IMR-90 (cell line): ENCODE measurements at regions not wholly inside any gene's neighbourhood (a gene's known extent, or its start where the extent isn't known, plus 50 kb on each side); places are given as distances from the start of the nearest gene placed in this dataset.

ENCODE experiments used
- ATAC-seq: fragments of 200-7000 bp; cut with Tn5 transposase; 2 replicates; pipeline ENCODE4 v1.9.1; 2020; ENCODE audit warnings: low read depth, mild to moderate bottlenecking, moderate library complexity
- BruUV-seq: library from RNA; stranded (reverse); fragments of 400-500 nt; replicated peaks from 2 replicates; lab custom pipeline; 2021; lab: Mats Ljungman, UMichigan
- CTCF ChIA-PET: fragments of 300-600 bp; formaldehyde crosslinking; extraction: SDS; loops from one replicate; lab custom pipeline; 2021; ENCODE audit warnings: antibody characterized with exemption; lab: Yijun Ruan, JAX
- POLR2A ChIA-PET: fragments of 300-600 bp; sonication (Branson Sonifier 250); formaldehyde crosslinking; loops from one replicate; lab custom pipeline; 2022; ENCODE audit warnings: antibody characterized with exemption; ENCODE audit not compliant: unreplicated experiment; lab: Charles Lee
- DNase-seq: peaks from one replicate; pipeline ENCODE4 v3.0.0; 2013
- H2AFZ ChIP-seq: replicated peaks from 2 replicates; pipeline ENCODE3; 2013; ENCODE audit warnings: low read length, mild to moderate bottlenecking; ENCODE audit not compliant: poor library complexity
- H2AK5ac ChIP-seq: 2 replicates; pipeline ENCODE4 v1.6.1; 2013; ENCODE audit warnings: low read depth, low read length, inconsistent platforms
- H2AK9ac ChIP-seq: replicated peaks from 2 replicates; pipeline ENCODE3; 2013; ENCODE audit warnings: mild to moderate bottlenecking, low read depth, low read length, moderate library complexity; ENCODE audit not compliant: poor library complexity
- H2BK120ac ChIP-seq: 2 replicates; pipeline ENCODE4 v1.6.1; 2013; ENCODE audit warnings: low read depth, low read length, inconsistent platforms
- H2BK15ac ChIP-seq: 3 replicates; pipeline ENCODE4 v1.6.1; 2013; ENCODE audit warnings: low read depth, low read length, inconsistent platforms
- H2BK20ac ChIP-seq: 2 replicates; pipeline ENCODE4 v1.6.1; 2013; ENCODE audit warnings: low read depth, mild to moderate bottlenecking, inconsistent platforms, low read length, moderate library complexity
- H2BK5ac ChIP-seq: 2 replicates; pipeline ENCODE4 v1.6.1; 2013; ENCODE audit warnings: mild to moderate bottlenecking, low read depth, low read length, inconsistent platforms; ENCODE audit not compliant: poor library complexity, severe bottlenecking
- H3K14ac ChIP-seq: replicated peaks from 2 replicates; pipeline ENCODE4 v1.6.1; 2013; ENCODE audit warnings: low read depth, low read length, inconsistent platforms
- H3K18ac ChIP-seq: 2 replicates; pipeline ENCODE4 v1.6.1; 2013; ENCODE audit warnings: low read depth, low read length, control low read depth
- H3K23ac ChIP-seq: 2 replicates; pipeline ENCODE4 v1.6.1; 2013; ENCODE audit warnings: low read depth, low read length, inconsistent platforms
- H3K27ac ChIP-seq: 2 replicates; pipeline ENCODE4 v1.5.1; 2013; ENCODE audit warnings: mild to moderate bottlenecking, control low read depth, low read length; ENCODE audit not compliant: insufficient read depth
- H3K27me3 ChIP-seq: 2 replicates; pipeline ENCODE4 v1.6.1; 2013; ENCODE audit warnings: low read length; ENCODE audit not compliant: control insufficient read depth, insufficient read depth
- H3K36me3 ChIP-seq: 2 replicates; pipeline ENCODE4 v1.6.1; 2013; ENCODE audit warnings: low read length, mixed read lengths; ENCODE audit not compliant: control insufficient read depth, insufficient read depth
- H3K4ac ChIP-seq: 2 replicates; pipeline ENCODE4 v1.6.1; 2013; ENCODE audit warnings: low read depth, low read length, inconsistent platforms
- H3K4me1 ChIP-seq: 2 replicates; pipeline ENCODE4 v1.6.1; 2013; ENCODE audit warnings: low read length, mixed read lengths; ENCODE audit not compliant: control insufficient read depth, insufficient read depth
- H3K4me2 ChIP-seq: 2 replicates; pipeline ENCODE4 v1.6.1; 2013; ENCODE audit warnings: low read depth, mild to moderate bottlenecking, control low read depth, low read length, moderate library complexity
- H3K4me3 ChIP-seq: 2 replicates; pipeline ENCODE4 v1.5.1; 2013; ENCODE audit warnings: low read depth, mild to moderate bottlenecking, control low read depth, low read length, moderate library complexity; ENCODE audit not compliant: insufficient read depth
- H3K56ac ChIP-seq: 2 replicates; pipeline ENCODE4 v1.6.1; 2013; ENCODE audit warnings: low read length, inconsistent platforms; ENCODE audit not compliant: insufficient read depth; ENCODE audit errors: extremely low read depth
- H3K79me1 ChIP-seq, 2 experiments: 2 replicates each; pipeline ENCODE4 v1.6.1; 2013; ENCODE audit warnings: low read length in 2 of 2, inconsistent platforms in 1 of 2, low read depth in 1 of 2
- H3K9ac ChIP-seq: 2 replicates; pipeline ENCODE4 v1.6.1; 2013; ENCODE audit warnings: low read depth, low read length, control low read depth
- H3K9me1 ChIP-seq: 2 replicates; pipeline ENCODE4 v1.6.1; 2013; ENCODE audit warnings: low read length, inconsistent platforms; ENCODE audit not compliant: insufficient read depth
- H3K9me3 ChIP-seq: 2 replicates; pipeline ENCODE4 v1.6.1; 2013; ENCODE audit warnings: low read length; ENCODE audit not compliant: control insufficient read depth, insufficient read depth
- H4K20me1 ChIP-seq: 2 replicates; pipeline ENCODE4 v1.6.1; 2013; ENCODE audit warnings: low read length, inconsistent platforms; ENCODE audit not compliant: insufficient read depth
- H4K5ac ChIP-seq: 2 replicates; pipeline ENCODE4 v1.6.1; 2013; ENCODE audit warnings: mild to moderate bottlenecking, low read depth, low read length, control low read depth
- H4K8ac ChIP-seq, 2 experiments: 2 replicates each; pipeline ENCODE4 v1.6.1; 2013; ENCODE audit warnings: low read depth in 2 of 2, low read length in 2 of 2, control low read depth in 1 of 2, inconsistent platforms in 1 of 2
- H4K91ac ChIP-seq: 2 replicates; pipeline ENCODE4 v1.6.1; 2013; ENCODE audit warnings: low read depth, low read length, inconsistent platforms; ENCODE audit not compliant: insufficient read depth
- CEBPB ChIP-seq: IDR thresholded peaks from 2 replicates; pipeline ENCODE4 v1.6.1; 2012; ENCODE audit warnings: low read depth, low read length, improper control_type of control experiment
- CHD1 ChIP-seq: IDR thresholded peaks from 2 replicates; pipeline ENCODE4 v1.6.1; 2012; ENCODE audit warnings: low read depth, low read length, improper control_type of control experiment
- FOS ChIP-seq: fragments of 150-350 bp; IDR thresholded peaks from 2 replicates; pipeline ENCODE4 v1.6.1; 2016; ENCODE audit warnings: low read depth, low read length
- MAZ ChIP-seq: IDR thresholded peaks from 2 replicates; pipeline ENCODE4 v1.6.1; 2012; ENCODE audit warnings: low read depth, mild to moderate bottlenecking, low read length, improper control_type of control experiment, moderate library complexity, borderline replicate concordance
- MXI1 ChIP-seq: IDR thresholded peaks from 2 replicates; pipeline ENCODE4 v1.6.1; 2012; ENCODE audit warnings: low read depth, mild to moderate bottlenecking, low read length, moderate library complexity, borderline replicate concordance
- NFE2L2 ChIP-seq: fragments of 150-350 bp; IDR thresholded peaks from 2 replicates; pipeline ENCODE4 v1.6.1; 2016; ENCODE audit warnings: low read depth, mild to moderate bottlenecking, low read length
- POLR2A ChIP-seq: IDR thresholded peaks from 2 replicates; pipeline ENCODE4 v1.6.1; 2012; ENCODE audit warnings: mild to moderate bottlenecking, low read depth, low read length
- RAD21 ChIP-seq: IDR thresholded peaks from 2 replicates; pipeline ENCODE4 v1.6.1; 2012; ENCODE audit warnings: low read length, improper control_type of control experiment
- RFX5 ChIP-seq: IDR thresholded peaks from 2 replicates; pipeline ENCODE4 v1.8.0; 2012; ENCODE audit warnings: low read depth, mild to moderate bottlenecking, low read length, moderate library complexity
- USF2 ChIP-seq: fragments of 150-350 bp; IDR thresholded peaks from 2 replicates; pipeline ENCODE4 v1.6.1; 2017; ENCODE audit warnings: mild to moderate bottlenecking, antibody characterized with exemption, low read length, low read depth
- WGBS, 2 experiments: methylation state at CpG; one replicate each; pipeline versions ENCODE4 v1.1.5 to v1.1.7; 2013; ENCODE audit warnings: missing lambda C conversion rate in 2 of 2; ENCODE audit not compliant: insufficient read length in 1 of 2; ENCODE audit errors: extremely low coverage in 2 of 2; 5-methylcytosine and 5-hydroxymethylcytosine counted together
- dilution Hi-C: fragments of 300-500 bp; cut with HindIII; formaldehyde crosslinking; loops from one replicate; pipeline ENCODE4 v1.14.3; 2018; ENCODE audit warnings: low sequenced_read_pairs; ENCODE audit not compliant: unreplicated experiment
- in situ Hi-C: fragments of 300-500 bp; cut with MboI; formaldehyde crosslinking; loops from 3 replicates; pipeline ENCODE4 v1.14.3; 2019; ENCODE audit warnings: low sequenced_read_pairs, inconsistent platforms, mixed read lengths
- intact Hi-C: fragments of 100-400 bp; cut with micrococcal nuclease; formaldehyde crosslinking; loops from 2 replicates; pipeline ENCODE4 v1.10.0; 2022
- TF ChIP-seq, protein P1 (sequence below): fragments of 150-350 bp; IDR thresholded peaks from 2 replicates; pipeline ENCODE4 v1.6.1; 2016; ENCODE audit warnings: low read depth, mild to moderate bottlenecking, low read length, moderate library complexity, borderline replicate concordance
- TF ChIP-seq, protein P2 (sequence below): conservative IDR thresholded peaks from 2 replicates; pipeline ENCODE4 v1.5.1; 2012; ENCODE audit warnings: mild to moderate bottlenecking, low read depth, low read length, improper control_type of control experiment

DNA sequence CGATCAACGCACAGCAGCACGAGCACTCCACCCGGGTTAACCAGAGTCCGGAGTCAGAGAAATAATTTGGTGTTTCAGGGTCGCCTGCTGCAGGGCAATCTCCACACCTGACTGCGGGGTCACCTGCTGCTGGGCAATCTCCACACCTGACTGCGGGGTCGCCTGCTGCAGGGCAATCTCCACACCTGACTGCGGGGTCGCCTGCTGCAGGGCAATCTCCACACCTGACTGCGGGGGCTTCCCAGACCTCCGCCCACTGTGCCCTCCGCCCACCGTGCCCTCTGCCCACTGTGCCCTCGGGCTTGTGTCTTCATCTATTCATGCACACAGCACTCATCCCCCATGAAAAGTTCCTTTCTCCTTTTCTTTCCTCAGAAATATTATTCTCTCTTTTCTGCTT, 500.2 kb upstream of the SALL3 start:
- POLR2A ChIA-PET, result no interaction called here
- Histone ChIP-seq H3K14ac (no peak overlapping the region), H3K79me1 (no peaks in the 10 kb centered on the region), H4K8ac (no peak overlapping the region), H4K91ac (no peak overlapping the region), H3K9me1 (no peaks in the 10 kb centered on the region), H3K4me2 (no peak overlapping the region), H3K27ac (no peak overlapping the region), H3K9me3 (peaks cover 32% of the 10 kb centered on the region), H3K27me3 (no peaks in the 10 kb centered on the region), H4K20me1 (no peaks in the 10 kb centered on the region), H2BK5ac (no peak overlapping the region), H2BK20ac (no peak overlapping the region), H2BK15ac (no peak overlapping the region), H4K5ac (no peak overlapping the region), H3K36me3 (no peaks in the 10 kb centered on the region), H3K9ac (no peak overlapping the region), H3K4me1 (no peaks in the 10 kb centered on the region), H2AFZ (no peak overlapping the region), H3K4me3 (no peak overlapping the region), H2AK5ac (no peak overlapping the region), H3K4ac (no peak overlapping the region), H2BK120ac (no peak overlapping the region), H3K56ac (no peak overlapping the region), H3K18ac (no peak overlapping the region), H2AK9ac (no peak overlapping the region), H3K23ac (no peak overlapping the region)
- no peak for ATAC-seq
- dilution Hi-C loops (no loop called here), in situ Hi-C loops (no loop called here), intact Hi-C loops (no loop called here)
- no TSS peak for BruUV-seq
- 77% methylated on average over 3 of the region's 16 CpGs; no CpG with 5 or more reads in 1 of the 2 experiments for WGBS, 2 experiments
- TF ChIP-seq FOS (no peak), CHD1 (no peak), MXI1 (no peak), RAD21 (no peak), NFE2L2 (no peak), CEBPB (no peak), POLR2A (no peak), USF2 (no peak), RFX5 (no peak), MAZ (no peak)
- TF ChIP-seq, protein P1, sequence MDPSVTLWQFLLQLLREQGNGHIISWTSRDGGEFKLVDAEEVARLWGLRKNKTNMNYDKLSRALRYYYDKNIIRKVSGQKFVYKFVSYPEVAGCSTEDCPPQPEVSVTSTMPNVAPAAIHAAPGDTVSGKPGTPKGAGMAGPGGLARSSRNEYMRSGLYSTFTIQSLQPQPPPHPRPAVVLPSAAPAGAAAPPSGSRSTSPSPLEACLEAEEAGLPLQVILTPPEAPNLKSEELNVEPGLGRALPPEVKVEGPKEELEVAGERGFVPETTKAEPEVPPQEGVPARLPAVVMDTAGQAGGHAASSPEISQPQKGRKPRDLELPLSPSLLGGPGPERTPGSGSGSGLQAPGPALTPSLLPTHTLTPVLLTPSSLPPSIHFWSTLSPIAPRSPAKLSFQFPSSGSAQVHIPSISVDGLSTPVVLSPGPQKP, result no peak
- TF ChIP-seq, protein P2, sequence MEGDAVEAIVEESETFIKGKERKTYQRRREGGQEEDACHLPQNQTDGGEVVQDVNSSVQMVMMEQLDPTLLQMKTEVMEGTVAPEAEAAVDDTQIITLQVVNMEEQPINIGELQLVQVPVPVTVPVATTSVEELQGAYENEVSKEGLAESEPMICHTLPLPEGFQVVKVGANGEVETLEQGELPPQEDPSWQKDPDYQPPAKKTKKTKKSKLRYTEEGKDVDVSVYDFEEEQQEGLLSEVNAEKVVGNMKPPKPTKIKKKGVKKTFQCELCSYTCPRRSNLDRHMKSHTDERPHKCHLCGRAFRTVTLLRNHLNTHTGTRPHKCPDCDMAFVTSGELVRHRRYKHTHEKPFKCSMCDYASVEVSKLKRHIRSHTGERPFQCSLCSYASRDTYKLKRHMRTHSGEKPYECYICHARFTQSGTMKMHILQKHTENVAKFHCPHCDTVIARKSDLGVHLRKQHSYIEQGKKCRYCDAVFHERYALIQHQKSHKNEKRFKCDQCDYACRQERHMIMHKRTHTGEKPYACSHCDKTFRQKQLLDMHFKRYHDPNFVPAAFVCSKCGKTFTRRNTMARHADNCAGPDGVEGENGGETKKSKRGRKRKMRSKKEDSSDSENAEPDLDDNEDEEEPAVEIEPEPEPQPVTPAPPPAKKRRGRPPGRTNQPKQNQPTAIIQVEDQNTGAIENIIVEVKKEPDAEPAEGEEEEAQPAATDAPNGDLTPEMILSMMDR, result no peak
- CTCF ChIA-PET, result no interaction called here
- no peak for DNase-seq
